Liver (tissue), 8 donors: ENCODE measurements at regions not wholly inside any gene's neighbourhood (a gene's known extent, or its start where the extent isn't known, plus 50 kb on each side); places are given as distances from the start of the nearest gene placed in this dataset.

Experiments
- DNase-seq: peaks from one replicate; pipeline ENCODE4 v3.0.0-alpha.2; 2017; ENCODE audit warnings: low spot score
- H3K27ac ChIP-seq, 2 donors: one replicate each; pipeline ENCODE4 v1.7.0; 2013; ENCODE audit warnings: inconsistent platforms in 2 of 2, low read length in 2 of 2, control low read depth in 1 of 2, low read depth in 1 of 2, mild to moderate bottlenecking in 1 of 2
- H3K27me3 ChIP-seq, 4 donors: one replicate each; pipeline versions ENCODE4 v1.6.1 to v1.7.0; 2013; ENCODE audit warnings: low read length in 3 of 4, inconsistent platforms in 1 of 4, mild to moderate bottlenecking in 1 of 4, moderate library complexity in 1 of 4; ENCODE audit not compliant: control insufficient read depth in 4 of 4, insufficient read depth in 4 of 4
- H3K36me3 ChIP-seq, 4 donors: one replicate each; pipeline versions ENCODE4 v1.6.1 to v1.7.0; 2013; ENCODE audit warnings: low read length in 3 of 4, mild to moderate bottlenecking in 3 of 4, low read depth in 1 of 4, moderate library complexity in 1 of 4; ENCODE audit not compliant: control insufficient read depth in 4 of 4, insufficient read depth in 3 of 4
- H3K4me1 ChIP-seq, 4 donors: one replicate each; pipeline versions ENCODE4 v1.6.1 to v1.7.0; 2013; ENCODE audit warnings: low read length in 3 of 4, mild to moderate bottlenecking in 3 of 4, moderate library complexity in 1 of 4; ENCODE audit not compliant: control insufficient read depth in 4 of 4, insufficient read depth in 4 of 4
- H3K4me3 ChIP-seq, 3 donors: one replicate each; pipeline versions ENCODE4 v1.6.1 to v1.7.0; 2013; ENCODE audit warnings: low read length in 3 of 3, control low read depth in 1 of 3, low read depth in 1 of 3, mild to moderate bottlenecking in 1 of 3
- H3K9ac ChIP-seq, 2 donors: one replicate each; pipeline ENCODE4 v1.7.0; 2013; ENCODE audit warnings: low read length in 2 of 2, mild to moderate bottlenecking in 2 of 2, moderate library complexity in 2 of 2, control low read depth in 1 of 2, low read depth in 1 of 2
- H3K9me3 ChIP-seq, 4 donors: one replicate each; pipeline versions ENCODE4 v1.6.1 to v1.7.0; 2013; ENCODE audit warnings: low read length in 3 of 4; ENCODE audit not compliant: control insufficient read depth in 4 of 4
- CTCF ChIP-seq: fragments of 150-350 bp; IDR thresholded peaks from 2 replicates; pipeline ENCODE4 v1.5.1; 2017; ENCODE audit warnings: improper control_type of control experiment, low read depth, low read length; ENCODE audit not compliant: missing input control
- EGR1 ChIP-seq, 2 donors: IDR thresholded peaks; 2 replicates each; pipeline ENCODE4 v1.6.1; 2016 to 2018; ENCODE audit warnings: antibody characterized with exemption in 2 of 2, low read depth in 2 of 2
- FOXA1 ChIP-seq: IDR thresholded peaks from 2 replicates; pipeline ENCODE4 v1.6.1; 2016; ENCODE audit warnings: antibody characterized with exemption
- FOXA2 ChIP-seq: IDR thresholded peaks from 2 replicates; pipeline ENCODE4 v1.6.1; 2016; ENCODE audit warnings: antibody characterized with exemption
- GABPA ChIP-seq, 2 donors: IDR thresholded peaks in 1 of 2; conservative IDR thresholded peaks in 1 of 2; 2 replicates each; pipeline ENCODE4 v1.6.1; 2016; ENCODE audit warnings: antibody characterized with exemption in 2 of 2, mild to moderate bottlenecking in 1 of 2, moderate library complexity in 1 of 2
- HNF4A ChIP-seq, 2 donors: conservative IDR thresholded peaks; 2 replicates each; pipeline ENCODE4 v1.6.1; 2016; ENCODE audit warnings: antibody characterized with exemption in 2 of 2, mild to moderate bottlenecking in 2 of 2
- HNF4G ChIP-seq: IDR thresholded peaks from 2 replicates; pipeline ENCODE4 v1.6.1; 2016; ENCODE audit warnings: antibody characterized with exemption
- JUND ChIP-seq, 2 donors: IDR thresholded peaks; 2 replicates each; pipeline ENCODE4 v1.6.1; 2016; ENCODE audit warnings: antibody characterized with exemption in 2 of 2
- NR2F2 ChIP-seq: IDR thresholded peaks from 2 replicates; pipeline ENCODE4 v1.6.1; 2016; ENCODE audit warnings: antibody characterized with exemption
- RAD21 ChIP-seq, 2 donors: IDR thresholded peaks; 2 replicates each; pipeline ENCODE4 v1.6.1; 2016; ENCODE audit warnings: antibody characterized with exemption in 2 of 2, mild to moderate bottlenecking in 2 of 2
- REST ChIP-seq: IDR thresholded peaks from 2 replicates; pipeline ENCODE4 v1.6.1; 2016; ENCODE audit warnings: antibody characterized with exemption, mild to moderate bottlenecking
- RXRA ChIP-seq, 2 donors: IDR thresholded peaks; 2 replicates each; pipeline ENCODE4 v1.6.1; 2017 to 2018; ENCODE audit warnings: antibody characterized with exemption in 2 of 2, mild to moderate bottlenecking in 1 of 2
- SP1 ChIP-seq: IDR thresholded peaks from 2 replicates; pipeline ENCODE4 v1.6.1; 2018; ENCODE audit warnings: antibody characterized with exemption, mild to moderate bottlenecking
- TAF1 ChIP-seq: conservative IDR thresholded peaks from 2 replicates; pipeline ENCODE4 v1.6.1; 2016; ENCODE audit warnings: antibody characterized with exemption, mild to moderate bottlenecking
- ZBTB33 ChIP-seq: IDR thresholded peaks from 2 replicates; pipeline ENCODE4 v1.6.1; 2016; ENCODE audit warnings: antibody characterized with exemption
- WGBS: extraction: QIAGEN DNeasy Blood & Tissue Kit; methylation state at CpG from one replicate; pipeline ENCODE4 v1.1.7; 2013; 5-methylcytosine and 5-hydroxymethylcytosine counted together
- TF ChIP-seq, protein P1 (sequence below): IDR thresholded peaks from 2 replicates; pipeline ENCODE4 v1.6.1; 2016; ENCODE audit warnings: antibody characterized with exemption
- TF ChIP-seq, protein P2 (sequence below): IDR thresholded peaks from 2 replicates; pipeline ENCODE4 v1.6.1; 2016; ENCODE audit warnings: antibody characterized with exemption
- donor health status: healthy.
- donor health status: healthy.
- donor health status: healthy.
- donor health status: healthy.
- donor health status: healthy.

- TF ChIP-seq GABPA (IDR thresholded peaks at IDR 0.05 in 1 of 2, conservative IDR thresholded peaks at IDR 0.05 in 1 of 2): no peak
- TF ChIP-seq RXRA (IDR thresholded peaks at IDR 0.05): no peak
Observed at GRCh38 chr4:186876961-186877626, 153.4 kb upstream of the FAT1 start (continued).

- Histone ChIP-seq H3K4me1 (no peaks in the 10 kb centered on the region), H3K9me3 (peaks cover 0 to 1% (median 0%) of the 10 kb centered on the region in 4 donors), H3K27ac (no peak overlapping the region), H3K36me3 (no peaks in the 10 kb centered on the region), H3K9ac (no peak overlapping the region), H3K27me3 (no peaks in the 10 kb centered on the region), H3K4me3 (no peak overlapping the region)
- 85% methylated on average over 2 of the region's 2 CpGs for WGBS
- TF ChIP-seq FOXA2: no peak
- TF ChIP-seq REST: no peak
- TF ChIP-seq RXRA (IDR thresholded peaks at IDR 0.05): no peak
- no peak for TF ChIP-seq TAF1
- no peak for TF ChIP-seq SP1
- TF ChIP-seq HNF4G: no peak
- no peak for TF ChIP-seq RAD21 (IDR thresholded peaks at IDR 0.05)
- TF ChIP-seq JUND (IDR thresholded peaks at IDR 0.05): no peak
- TF ChIP-seq FOXA1: no peak
- TF ChIP-seq NR2F2: no peak
- no peak for TF ChIP-seq EGR1 (IDR thresholded peaks at IDR 0.05; ENCODE audit: low read depth in 2 of 2)
- TF ChIP-seq, protein P1, sequence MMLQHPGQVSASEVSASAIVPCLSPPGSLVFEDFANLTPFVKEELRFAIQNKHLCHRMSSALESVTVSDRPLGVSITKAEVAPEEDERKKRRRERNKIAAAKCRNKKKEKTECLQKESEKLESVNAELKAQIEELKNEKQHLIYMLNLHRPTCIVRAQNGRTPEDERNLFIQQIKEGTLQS: no peak
- TF ChIP-seq, protein P2, sequence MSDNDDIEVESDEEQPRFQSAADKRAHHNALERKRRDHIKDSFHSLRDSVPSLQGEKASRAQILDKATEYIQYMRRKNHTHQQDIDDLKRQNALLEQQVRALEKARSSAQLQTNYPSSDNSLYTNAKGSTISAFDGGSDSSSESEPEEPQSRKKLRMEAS: no peak
- no peak for TF ChIP-seq ZBTB33
- TF ChIP-seq GABPA (IDR thresholded peaks at IDR 0.05 in 1 of 2, conservative IDR thresholded peaks at IDR 0.05 in 1 of 2): no peak
- TF ChIP-seq CTCF: no peak
- no peak for TF ChIP-seq HNF4A (conservative IDR thresholded peaks at IDR 0.05)
- no peak for DNase-seq
Observed at GRCh38 chr4:186878203-186878776, 154.6 kb upstream of the FAT1 start.
